Testis (tissue), 2 donors: ENCODE measurements at regions not wholly inside any gene's neighbourhood (a gene's known extent, or its start where the extent isn't known, plus 50 kb on each side); places are given as distances from the start of the nearest gene placed in this dataset.
"Not testable (repeated sequence)": the region's sequence is repeated elsewhere in the genome, so short reads cannot be mapped to it uniquely, and the experiment has no call there.

Experiments
- CTCF ChIP-seq, 3 experiments: fragments of 450-650 bp in 2 of 3; fragments of 200-600 bp in 1 of 3; sonication (generic) in 1 of 3; IDR thresholded peaks; one replicate each; pipeline ENCODE4 v1.5.1; 2016 to 2019; ENCODE audit warnings: antibody characterized with exemption in 3 of 3, mild to moderate bottlenecking in 2 of 3, moderate library complexity in 1 of 3
- POLR2A ChIP-seq: fragments of 450-650 bp; IDR thresholded peaks from one replicate; pipeline ENCODE4 v1.6.1; 2017; ENCODE audit warnings: antibody characterized with exemption, mild to moderate bottlenecking, moderate library complexity

- TF ChIP-seq CTCF (IDR thresholded peaks at IDR 0.05); POLR2A: not testable (repeated sequence)
Observed at GRCh38 chr13:18741696-18742095, 439.9 kb downstream of the TUBA3C start.
